ENCODE measurements at regions not wholly inside any gene's neighbourhood (a gene's known extent, or its start where the extent isn't known, plus 50 kb on each side); places are given as distances from the start of the nearest gene placed in this dataset.

- Histone ChIP-seq H3K27me3 (ENCODE audit: insufficient read depth, low read depth, low read length) (no peaks in the 10 kb centered on the region), H3K4me3 (ENCODE audit: low read length) (no peak overlapping the region), H3K9me3 (ENCODE audit: low read length) (no peaks in the 10 kb centered on the region), H3K79me2 (replicated peaks; ENCODE audit: insufficient read depth, low read length) (peaks cover 43% of the 10 kb centered on the region), H3K9ac (ENCODE audit: low read length) (no peak overlapping the region), H3K9me2 (ENCODE audit: insufficient read depth, low read length) (no peaks in the 10 kb centered on the region), H3K27ac (ENCODE audit: low read length) (no peak overlapping the region), H3K4me2 (ENCODE audit: low read length) (no peak overlapping the region), H3F3A (ENCODE audit: insufficient read depth, low read length, poor library complexity, severe bottlenecking) (no peaks in the 10 kb centered on the region), H3K36me3 (ENCODE audit: insufficient read depth, low read length) (no peaks in the 10 kb centered on the region), H4K20me1 (ENCODE audit: insufficient read depth) (no peaks in the 10 kb centered on the region), H2AFZ (ENCODE audit: low read depth, low read length) (no peak overlapping the region)
- TF ChIP-seq, protein P1, sequence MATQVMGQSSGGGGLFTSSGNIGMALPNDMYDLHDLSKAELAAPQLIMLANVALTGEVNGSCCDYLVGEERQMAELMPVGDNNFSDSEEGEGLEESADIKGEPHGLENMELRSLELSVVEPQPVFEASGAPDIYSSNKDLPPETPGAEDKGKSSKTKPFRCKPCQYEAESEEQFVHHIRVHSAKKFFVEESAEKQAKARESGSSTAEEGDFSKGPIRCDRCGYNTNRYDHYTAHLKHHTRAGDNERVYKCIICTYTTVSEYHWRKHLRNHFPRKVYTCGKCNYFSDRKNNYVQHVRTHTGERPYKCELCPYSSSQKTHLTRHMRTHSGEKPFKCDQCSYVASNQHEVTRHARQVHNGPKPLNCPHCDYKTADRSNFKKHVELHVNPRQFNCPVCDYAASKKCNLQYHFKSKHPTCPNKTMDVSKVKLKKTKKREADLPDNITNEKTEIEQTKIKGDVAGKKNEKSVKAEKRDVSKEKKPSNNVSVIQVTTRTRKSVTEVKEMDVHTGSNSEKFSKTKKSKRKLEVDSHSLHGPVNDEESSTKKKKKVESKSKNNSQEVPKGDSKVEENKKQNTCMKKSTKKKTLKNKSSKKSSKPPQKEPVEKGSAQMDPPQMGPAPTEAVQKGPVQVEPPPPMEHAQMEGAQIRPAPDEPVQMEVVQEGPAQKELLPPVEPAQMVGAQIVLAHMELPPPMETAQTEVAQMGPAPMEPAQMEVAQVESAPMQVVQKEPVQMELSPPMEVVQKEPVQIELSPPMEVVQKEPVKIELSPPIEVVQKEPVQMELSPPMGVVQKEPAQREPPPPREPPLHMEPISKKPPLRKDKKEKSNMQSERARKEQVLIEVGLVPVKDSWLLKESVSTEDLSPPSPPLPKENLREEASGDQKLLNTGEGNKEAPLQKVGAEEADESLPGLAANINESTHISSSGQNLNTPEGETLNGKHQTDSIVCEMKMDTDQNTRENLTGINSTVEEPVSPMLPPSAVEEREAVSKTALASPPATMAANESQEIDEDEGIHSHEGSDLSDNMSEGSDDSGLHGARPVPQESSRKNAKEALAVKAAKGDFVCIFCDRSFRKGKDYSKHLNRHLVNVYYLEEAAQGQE (IDR thresholded peaks at IDR 0.05; ENCODE audit: borderline replicate concordance), result no peak
- TF ChIP-seq CTCF (IDR thresholded peaks at IDR 0.05; ENCODE audit: poor library complexity, severe bottlenecking), result no peak
- no peak for TF ChIP-seq EP300 (conservative IDR thresholded peaks at IDR 0.05; ENCODE audit: poor library complexity, severe bottlenecking)
Measured at GRCh38 chr17:63156986-63157385, 191.0 kb downstream of the TANC2 start.

DNA sequence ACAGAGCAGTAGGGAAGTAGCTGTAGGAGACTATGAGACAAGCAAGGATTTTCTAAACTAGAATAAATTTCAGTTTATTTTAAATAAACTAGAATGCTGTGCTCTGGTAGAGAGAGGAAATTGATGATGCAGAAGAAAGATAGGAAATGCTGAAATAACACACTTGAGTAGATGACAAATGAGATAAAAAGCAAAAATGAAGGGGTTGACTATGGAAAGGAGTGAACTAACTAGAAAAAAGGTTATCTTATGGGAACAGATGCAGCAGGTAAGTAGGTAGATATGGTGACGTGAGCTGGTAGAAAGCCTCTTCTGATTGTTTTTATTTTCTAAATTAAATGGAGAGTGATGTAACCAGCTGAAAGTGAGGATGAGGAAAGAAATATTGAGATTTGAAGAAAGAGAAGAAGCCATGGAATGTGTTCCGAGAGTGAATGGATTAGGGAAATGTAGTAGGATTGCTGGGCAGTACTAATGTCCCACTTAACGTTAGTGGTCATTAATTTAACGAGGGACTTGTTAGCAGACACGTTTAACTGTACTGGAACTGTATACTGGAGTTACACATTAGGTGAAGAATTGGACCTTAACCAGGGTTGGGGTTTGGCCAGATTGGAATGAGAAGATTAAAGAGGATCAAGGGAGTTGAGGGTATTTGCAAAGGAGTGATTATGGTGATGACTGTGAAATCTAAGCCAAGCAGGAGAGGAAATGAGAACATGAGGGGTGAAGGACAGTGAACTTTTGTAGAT is 196.5 kb downstream of the TANC2 start:
- H4K20me1 ChIP-seq (ENCODE audit: insufficient read depth), result no peaks in the 10 kb centered on the region
- TF ChIP-seq EZH2 (IDR thresholded peaks at IDR 0.05; ENCODE audit: borderline replicate concordance, insufficient read depth, low read length, poor library complexity, severe bottlenecking) (no peak), SMC3 (conservative IDR thresholded peaks at IDR 0.05; ENCODE audit: poor library complexity) (no peak), MXI1 (conservative IDR thresholded peaks at IDR 0.05; ENCODE audit: poor library complexity, severe bottlenecking) (no peak)

DNA sequence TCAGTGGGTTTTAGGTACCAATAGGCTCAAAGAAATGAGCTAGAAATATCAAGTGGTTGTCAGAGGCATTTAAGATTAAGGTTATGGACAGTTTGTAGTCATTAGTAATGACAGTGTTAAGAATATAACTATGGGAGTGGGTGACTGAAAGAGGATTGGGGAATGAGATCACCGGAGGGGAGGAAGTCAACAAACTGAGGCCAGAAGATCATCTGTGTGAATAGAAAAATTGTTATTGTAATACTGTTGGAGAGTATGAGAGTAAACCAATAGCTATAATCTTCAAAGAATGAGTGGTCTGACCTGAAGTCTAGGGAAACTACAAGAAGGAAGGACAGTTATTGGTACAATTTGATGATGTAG is 197.1 kb downstream of the TANC2 start:
- no peaks in the 10 kb centered on the region for H3K9me3 ChIP-seq (ENCODE audit: low read length)
- H3K36me3 ChIP-seq (ENCODE audit: insufficient read depth, low read length), result no peaks in the 10 kb centered on the region
- H3K79me2 ChIP-seq (replicated peaks; ENCODE audit: insufficient read depth, low read length), result peaks cover 13% of the 10 kb centered on the region
- no peaks in the 10 kb centered on the region for H3K27me3 ChIP-seq (ENCODE audit: insufficient read depth, low read depth, low read length)
- no peak for TF ChIP-seq POLR2AphosphoS5 (IDR thresholded peaks at IDR 0.05)
- H3F3A ChIP-seq (ENCODE audit: insufficient read depth, low read length, poor library complexity, severe bottlenecking), result no peaks in the 10 kb centered on the region
- H4K20me1 ChIP-seq (ENCODE audit: insufficient read depth), result no peaks in the 10 kb centered on the region
- H2AFZ ChIP-seq (ENCODE audit: low read depth, low read length), result no peak overlapping the region
- H3K4me3 ChIP-seq (ENCODE audit: low read length), result no peak overlapping the region
- H3K9me2 ChIP-seq (ENCODE audit: insufficient read depth, low read length), result no peaks in the 10 kb centered on the region
- no peak overlapping the region for H3K4me2 ChIP-seq (ENCODE audit: low read length)
- H3K27ac ChIP-seq (ENCODE audit: low read length), result no peak overlapping the region
- no peak overlapping the region for H3K9ac ChIP-seq (ENCODE audit: low read length)

More for the DNA sequence above, 196.5 kb downstream of the TANC2 start:
- H3F3A ChIP-seq (ENCODE audit: insufficient read depth, low read length, poor library complexity, severe bottlenecking), result no peaks in the 10 kb centered on the region
- H3K4me3 ChIP-seq (ENCODE audit: low read length), result no peak overlapping the region
- peaks cover 19% of the 10 kb centered on the region for H3K79me2 ChIP-seq (replicated peaks; ENCODE audit: insufficient read depth, low read length)
- H3K4me2 ChIP-seq (ENCODE audit: low read length), result no peak overlapping the region
- H3K27me3 ChIP-seq (ENCODE audit: insufficient read depth, low read depth, low read length), result no peaks in the 10 kb centered on the region
- no peak overlapping the region for H3K9ac ChIP-seq (ENCODE audit: low read length)
- no peak overlapping the region for H3K27ac ChIP-seq (ENCODE audit: low read length)
- H3K9me2 ChIP-seq (ENCODE audit: insufficient read depth, low read length), result no peaks in the 10 kb centered on the region
- H3K36me3 ChIP-seq (ENCODE audit: insufficient read depth, low read length), result no peaks in the 10 kb centered on the region
- H2AFZ ChIP-seq (ENCODE audit: low read depth, low read length), result no peak overlapping the region
- H3K9me3 ChIP-seq (ENCODE audit: low read length), result no peaks in the 10 kb centered on the region
